ENCODE measurements at regions not wholly inside any gene's neighbourhood (a gene's known extent, or its start where the extent isn't known, plus 50 kb on each side); places are given as distances from the start of the nearest gene placed in this dataset.
"Not testable (repeated sequence)": the region's sequence is repeated elsewhere in the genome, so short reads cannot be mapped to it uniquely, and the experiment has no call there.

GRCh38 chr2:126264625-126265024 is 391.3 kb upstream of the GYPC start:
- no peak for DNase-seq

DNA sequence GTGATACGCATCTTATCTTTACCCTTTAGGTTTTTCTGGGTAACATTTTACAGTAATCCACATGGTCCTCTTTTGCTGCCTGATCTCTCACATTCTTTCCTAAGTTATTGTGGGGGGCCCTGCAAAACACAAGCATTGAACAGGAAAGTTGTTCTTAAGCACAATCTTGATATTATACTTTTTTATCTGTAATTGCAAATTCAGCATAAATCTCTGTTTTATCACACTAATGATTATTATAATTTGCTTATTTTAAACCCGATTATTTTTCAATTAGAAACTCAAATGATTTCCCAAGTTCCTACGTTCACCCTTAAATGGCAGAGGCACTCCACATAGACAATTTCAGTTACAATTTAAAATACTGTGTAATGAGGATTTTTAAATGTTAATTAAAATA is 386.0 kb upstream of the GYPC start:
- no peak for DNase-seq

GRCh38 chr2:126270587-126270986 is 385.4 kb upstream of the GYPC start:
- DNase-seq: no peak

DNA sequence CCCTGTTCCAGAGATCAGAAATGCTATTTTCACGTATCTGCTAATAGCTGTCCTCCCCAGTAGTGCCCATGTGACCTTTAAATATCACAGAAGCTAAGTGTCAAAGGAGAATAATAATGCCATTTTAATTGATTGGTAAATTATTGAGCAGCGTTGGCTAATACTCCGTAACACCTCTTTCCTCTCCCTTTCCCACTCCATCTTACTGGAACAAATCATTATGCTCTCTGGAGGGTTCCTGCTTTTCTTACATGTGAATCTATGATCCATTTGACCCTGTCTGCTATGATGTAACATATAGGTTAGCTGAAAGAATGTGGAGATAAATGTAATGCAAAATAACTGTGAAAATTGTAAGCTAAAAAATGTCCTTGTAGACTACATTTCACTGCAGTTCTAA is 383.6 kb upstream of the GYPC start:
- DNase-seq: no peak

- no peak for DNase-seq
These were observed 380.9 kb upstream of the GYPC start for GRCh38 chr2:126275098-126275497.

GRCh38 chr2:126276268-126276667 is 379.7 kb upstream of the GYPC start:
- not testable (repeated sequence) for DNase-seq

DNA sequence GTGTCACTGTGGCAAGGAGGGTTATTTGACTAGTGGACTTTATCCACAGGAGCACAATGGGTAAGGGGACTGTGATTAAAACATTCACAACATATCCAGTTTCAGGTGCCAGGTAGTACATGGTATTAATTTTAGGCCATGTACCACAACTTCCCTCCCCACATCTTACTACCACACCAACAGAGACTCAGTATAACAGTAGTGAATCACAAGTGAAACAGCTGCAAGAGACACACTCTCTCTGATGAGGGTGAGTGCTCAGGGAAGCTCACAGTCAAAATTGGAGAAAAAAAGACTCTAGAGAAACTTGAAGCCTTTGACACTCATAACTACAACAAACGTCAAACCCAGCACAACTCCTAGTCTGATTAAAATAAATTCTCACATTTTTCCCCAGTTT is 367.6 kb upstream of the GYPC start:
- DNase-seq: no peak

DNA sequence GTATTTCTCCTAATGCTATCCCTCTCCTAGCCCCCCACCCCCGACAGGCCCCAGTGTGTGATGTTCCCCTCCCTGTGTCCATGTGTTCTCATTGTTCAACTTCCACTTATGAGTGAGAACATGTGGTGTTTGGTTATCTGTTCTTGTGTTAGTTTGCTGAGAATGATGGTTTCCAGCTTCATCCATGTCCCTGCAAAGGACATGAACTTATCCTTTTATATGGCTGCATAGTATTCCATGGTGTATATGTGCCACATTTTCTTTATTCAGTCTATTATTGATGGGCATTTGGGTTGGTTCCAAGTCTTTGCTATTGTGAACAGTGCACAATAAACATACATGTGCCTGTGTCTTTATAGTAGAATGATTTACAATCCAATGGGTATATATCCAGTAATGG is 362.0 kb upstream of the GYPC start:
- not testable (repeated sequence) for DNase-seq

GRCh38 chr2:126299469-126299976 is 356.4 kb upstream of the GYPC start:
- DNase-seq: no peak

DNA sequence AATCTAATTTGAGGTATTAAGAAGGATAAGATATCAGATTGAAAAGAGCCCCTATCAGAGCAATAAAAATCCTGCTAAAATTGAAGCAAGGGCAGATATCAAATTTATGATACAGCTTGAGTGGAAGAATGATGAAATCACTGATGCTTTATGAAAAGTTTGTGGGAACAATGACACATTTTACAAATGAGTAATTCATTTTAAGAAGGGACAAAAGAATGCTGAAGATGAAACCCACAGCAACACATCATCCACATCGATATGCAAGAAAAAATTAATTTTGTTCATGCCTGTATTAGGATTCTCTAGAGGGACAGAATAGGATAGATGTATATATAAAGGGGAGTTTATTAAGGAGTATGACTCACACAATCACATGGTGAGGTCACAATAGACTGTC is 355.6 kb upstream of the GYPC start:
- DNase-seq: no peak

- no peak for DNase-seq
These were observed 353.9 kb upstream of the GYPC start for GRCh38 chr2:126302043-126302442.

- DNase-seq: no peak
These were observed 352.8 kb upstream of the GYPC start for GRCh38 chr2:126303113-126303512.

- DNase-seq: no peak
These were observed 351.8 kb upstream of the GYPC start for GRCh38 chr2:126304154-126304553.

DNA sequence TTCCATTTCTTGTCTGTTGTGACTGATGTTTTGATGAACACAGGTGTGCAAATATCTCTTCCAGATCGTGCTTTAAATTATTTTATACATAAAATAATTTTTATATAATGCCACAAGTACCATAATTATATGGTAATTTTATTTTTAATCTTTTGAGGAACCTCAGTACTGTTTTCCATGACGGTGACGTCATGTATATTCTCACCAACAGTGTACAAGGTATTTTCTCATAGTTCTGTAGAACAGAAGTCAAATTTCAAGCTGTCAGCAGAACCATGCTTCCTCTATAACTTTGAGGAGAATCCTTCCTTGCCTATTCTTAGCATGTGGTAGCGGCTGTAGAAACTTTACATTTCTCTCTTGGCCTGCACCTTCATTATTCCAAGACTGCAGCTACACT is 349.4 kb upstream of the GYPC start:
- no peak for DNase-seq

- no peak for DNase-seq
These were observed 348.2 kb upstream of the GYPC start for GRCh38 chr2:126307740-126308139.

DNA sequence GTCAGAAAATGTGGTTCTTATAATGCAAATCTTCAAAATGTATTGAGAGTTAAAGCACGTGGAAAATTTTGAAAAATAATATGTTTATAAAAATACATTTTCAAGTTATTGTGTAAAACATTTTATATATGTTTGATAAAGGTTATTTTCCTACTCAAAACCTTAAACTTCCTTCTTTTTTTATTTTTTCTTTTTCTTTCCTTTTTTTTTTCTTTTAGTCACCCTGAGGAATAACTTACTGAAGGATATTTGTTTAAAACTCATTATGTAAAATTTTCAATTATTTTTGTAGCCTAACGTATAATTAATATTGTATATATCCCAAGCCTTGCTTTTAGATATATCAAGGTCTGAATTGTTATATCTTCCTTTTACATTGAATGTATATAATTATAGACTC is 346.8 kb upstream of the GYPC start:
- DNase-seq: no peak

- DNase-seq: no peak
These were observed 343.4 kb upstream of the GYPC start for GRCh38 chr2:126312579-126312978.

GRCh38 chr2:126315828-126316227 is 340.1 kb upstream of the GYPC start:
- no peak for DNase-seq

- no peak for DNase-seq
These were observed 338.0 kb upstream of the GYPC start for GRCh38 chr2:126317790-126318431.

DNA sequence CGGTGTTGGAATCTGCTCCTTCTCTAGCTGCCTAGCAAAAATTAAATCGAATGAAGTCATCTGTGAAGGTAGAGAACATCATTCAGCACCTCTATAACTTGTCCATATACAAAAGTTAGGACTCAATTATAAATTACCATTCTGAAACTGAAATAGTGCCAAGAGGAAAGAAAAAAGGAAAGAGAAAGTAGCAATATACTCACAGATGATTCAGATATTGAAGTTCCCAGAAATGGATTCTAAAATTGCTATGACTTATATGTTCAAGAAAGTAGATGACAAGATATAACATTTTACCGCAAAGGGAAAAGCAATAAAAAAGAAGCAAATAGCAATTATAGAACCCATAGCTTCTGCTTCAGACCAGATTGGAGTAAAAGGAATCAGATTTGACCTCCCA is 333.6 kb upstream of the GYPC start:
- DNase-seq: no peak

GRCh38 chr2:126325202-126325601 is 330.8 kb upstream of the GYPC start:
- DNase-seq: no peak

DNA sequence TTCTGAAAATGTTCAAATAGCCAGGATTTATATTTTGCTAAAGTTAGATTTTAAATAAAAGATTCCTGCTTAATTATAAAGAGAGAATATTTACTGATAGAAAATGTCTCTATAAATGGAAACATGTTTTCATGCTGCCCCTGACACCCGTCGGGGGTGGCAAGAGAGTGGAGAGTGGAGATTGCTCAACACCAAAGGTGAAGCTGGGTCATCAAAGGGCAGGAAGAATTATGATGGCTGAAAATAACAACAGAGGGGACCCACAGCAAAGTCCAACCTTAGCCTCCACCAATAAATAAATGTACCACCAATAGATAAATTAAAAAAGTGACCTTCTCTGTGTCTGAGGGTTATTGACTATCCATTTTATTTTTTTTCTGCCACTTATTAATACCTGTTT is 326.8 kb upstream of the GYPC start:
- no peak for DNase-seq

- DNase-seq: no peak
These were observed 313.5 kb upstream of the GYPC start for GRCh38 chr2:126342457-126342856.

DNA sequence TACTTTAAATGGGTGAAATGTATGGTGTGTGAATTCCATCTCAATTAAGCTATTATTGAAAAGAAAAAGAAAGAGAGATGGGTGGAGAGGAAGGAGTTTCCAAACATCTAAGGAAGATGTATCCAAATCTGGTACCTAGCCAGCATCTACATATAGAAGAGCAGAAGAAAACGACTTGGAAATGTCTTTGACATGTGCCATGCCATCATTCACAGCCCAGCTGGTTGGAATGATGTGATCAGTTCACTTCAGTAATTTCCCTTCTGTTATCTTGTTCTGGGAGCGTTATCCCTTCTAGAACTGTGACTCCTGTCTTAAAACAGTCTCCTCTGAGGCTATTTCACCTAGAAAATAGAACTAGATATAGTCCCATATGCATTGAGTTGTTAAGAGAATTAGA is 312.8 kb upstream of the GYPC start:
- no peak for DNase-seq

DNA sequence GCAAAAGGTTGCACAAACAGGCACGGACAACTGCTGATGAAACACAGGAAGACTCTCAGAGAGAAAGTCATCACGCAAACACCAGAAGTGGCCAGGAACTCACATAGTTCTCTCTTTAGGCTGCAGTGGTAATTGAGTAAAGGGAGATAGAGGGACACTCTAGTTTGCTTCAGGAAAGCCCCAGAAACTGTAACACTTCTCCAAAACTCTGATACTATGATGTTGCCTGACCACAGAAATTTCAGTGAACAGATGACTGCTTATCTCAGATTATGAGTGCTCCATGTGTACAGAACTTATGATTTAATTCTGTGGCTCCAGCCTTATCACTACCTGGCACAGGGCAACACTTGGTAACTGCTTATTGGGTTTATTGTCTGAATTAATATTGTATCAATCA is 311.5 kb upstream of the GYPC start:
- DNase-seq: no peak

DNA sequence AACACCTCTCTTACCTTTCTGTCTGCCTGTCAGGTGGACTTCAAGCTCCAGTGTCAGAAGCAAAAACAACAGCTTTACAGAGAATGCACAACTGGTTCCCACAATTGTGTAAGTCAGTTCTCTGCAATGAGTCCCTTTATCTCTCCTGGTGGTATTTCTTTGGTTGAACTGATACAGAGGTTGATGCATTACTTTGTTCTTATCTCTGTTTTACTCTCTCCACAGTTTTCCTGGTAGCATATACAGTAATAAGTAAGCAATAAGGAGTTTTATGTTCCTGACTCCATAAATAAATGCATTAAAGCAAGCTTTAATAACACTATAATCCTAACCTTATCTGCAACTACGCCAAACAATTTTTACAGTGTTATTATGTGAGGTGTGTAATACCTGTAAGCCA is 310.3 kb upstream of the GYPC start:
- DNase-seq: no peak
